Skeletal muscle satellite cell (primary cell): ENCODE measurements at regions not wholly inside any gene's neighbourhood (a gene's known extent, or its start where the extent isn't known, plus 50 kb on each side); places are given as distances from the start of the nearest gene placed in this dataset.

Experiments used
- H3K27me3 ChIP-seq: 2 replicates; pipeline ENCODE4 v1.7.0; 2013; ENCODE audit warnings: low read length; ENCODE audit not compliant: control insufficient read depth, insufficient read depth
- H3K36me3 ChIP-seq: 2 replicates; pipeline ENCODE4 v1.7.0; 2013; ENCODE audit warnings: mild to moderate bottlenecking, control low read depth, low read length; ENCODE audit not compliant: insufficient read depth
- H3K4me1 ChIP-seq: 2 replicates; pipeline ENCODE4 v1.7.0; 2013; ENCODE audit warnings: low read length; ENCODE audit not compliant: control insufficient read depth, insufficient read depth
- H3K4me2 ChIP-seq: 2 replicates; pipeline ENCODE4 v1.7.0; 2013; ENCODE audit warnings: mild to moderate bottlenecking, low read length
- H3K4me3 ChIP-seq: 2 replicates; pipeline ENCODE4 v1.7.0; 2013; ENCODE audit warnings: low read length
- H3K9ac ChIP-seq: 2 replicates; pipeline ENCODE4 v1.7.0; 2013; ENCODE audit warnings: mild to moderate bottlenecking, low read depth, low read length, moderate library complexity
- H3K9me3 ChIP-seq: replicated peaks from 2 replicates; pipeline ENCODE4 v1.7.0; 2013; ENCODE audit warnings: mild to moderate bottlenecking, control low read depth, low read length

DNA sequence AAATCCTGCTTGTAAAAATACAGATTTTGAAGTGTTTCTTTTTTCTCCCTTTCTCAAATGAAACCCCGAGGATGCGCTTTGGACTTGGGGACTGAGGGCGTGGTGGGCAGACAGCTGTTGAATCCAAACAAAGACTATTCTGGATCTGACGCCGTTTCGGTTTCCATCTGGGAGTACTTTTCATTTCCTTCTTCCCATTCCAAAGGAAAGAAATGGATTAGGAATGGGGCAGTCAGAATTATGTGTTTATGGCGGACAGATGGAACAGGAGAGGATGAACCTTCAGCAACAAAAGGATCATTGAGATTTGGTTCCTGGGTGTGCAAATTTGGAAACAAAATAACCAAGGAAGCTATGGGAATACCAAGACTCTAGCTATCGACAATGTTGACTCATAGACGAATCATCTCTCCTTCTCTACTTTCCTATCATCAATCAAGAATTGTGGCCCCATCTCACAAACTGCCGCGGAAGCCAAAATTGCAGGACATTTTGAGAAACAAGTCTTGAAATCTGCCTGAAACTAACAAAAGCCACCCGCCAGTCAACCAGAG, 300.6 kb downstream of the PARP8 start:
- peaks cover 24% of the 10 kb centered on the region for H3K4me1 ChIP-seq
- H3K27me3 ChIP-seq, result peaks cover 83% of the 10 kb centered on the region
- H3K9me3 ChIP-seq, result no peaks in the 10 kb centered on the region
- no peaks in the 10 kb centered on the region for H3K36me3 ChIP-seq
- H3K4me3 ChIP-seq, result no peak overlapping the region
- no peak overlapping the region for H3K4me2 ChIP-seq
- no peak overlapping the region for H3K9ac ChIP-seq

DNA sequence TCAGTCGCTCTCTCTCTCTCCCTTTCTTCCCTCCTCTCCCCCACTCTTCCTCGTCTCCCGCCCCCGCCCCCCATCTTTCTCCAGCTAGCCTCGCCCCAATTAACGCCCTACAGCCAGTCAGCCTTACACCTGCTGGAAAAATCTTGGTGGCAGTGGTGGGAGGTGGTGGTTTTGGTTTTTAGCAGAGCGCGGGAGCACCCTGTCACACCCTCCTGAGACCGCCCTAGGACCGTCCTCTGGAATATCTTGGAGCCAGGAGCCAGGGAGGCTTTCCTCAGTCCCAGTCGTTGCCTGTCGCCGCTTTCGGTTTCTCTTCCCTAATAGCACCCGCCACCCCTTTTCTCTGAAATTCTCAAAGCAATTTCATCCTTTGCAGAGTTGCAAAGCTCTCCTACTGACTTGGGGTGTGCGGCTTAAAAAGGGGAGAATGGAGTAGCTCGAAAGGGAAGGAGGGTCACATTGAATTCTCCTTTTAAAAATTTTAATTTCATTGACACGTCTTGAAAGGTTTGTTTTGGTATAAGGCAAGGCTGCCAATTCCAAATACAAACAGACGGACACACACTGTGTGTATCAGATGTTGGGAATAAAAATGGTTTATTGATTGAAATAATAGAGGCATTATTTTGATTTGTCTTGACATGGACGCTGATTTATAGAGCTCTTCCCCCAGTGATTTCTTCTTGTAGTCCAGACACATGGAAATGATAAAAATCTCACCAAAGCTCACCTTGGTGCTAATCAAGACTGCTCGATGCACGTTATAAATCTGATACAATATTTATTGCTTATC, 301.3 kb downstream of the PARP8 start:
- H3K4me2 ChIP-seq, result peak overlapping the region; percentile 60
- no peak overlapping the region for H3K9ac ChIP-seq
- peaks cover 24% of the 10 kb centered on the region for H3K4me1 ChIP-seq
- peaks cover 83% of the 10 kb centered on the region for H3K27me3 ChIP-seq
- H3K36me3 ChIP-seq, result no peaks in the 10 kb centered on the region
- H3K4me3 ChIP-seq, result peak overlapping the region; percentile 59
- H3K9me3 ChIP-seq, result no peaks in the 10 kb centered on the region

DNA sequence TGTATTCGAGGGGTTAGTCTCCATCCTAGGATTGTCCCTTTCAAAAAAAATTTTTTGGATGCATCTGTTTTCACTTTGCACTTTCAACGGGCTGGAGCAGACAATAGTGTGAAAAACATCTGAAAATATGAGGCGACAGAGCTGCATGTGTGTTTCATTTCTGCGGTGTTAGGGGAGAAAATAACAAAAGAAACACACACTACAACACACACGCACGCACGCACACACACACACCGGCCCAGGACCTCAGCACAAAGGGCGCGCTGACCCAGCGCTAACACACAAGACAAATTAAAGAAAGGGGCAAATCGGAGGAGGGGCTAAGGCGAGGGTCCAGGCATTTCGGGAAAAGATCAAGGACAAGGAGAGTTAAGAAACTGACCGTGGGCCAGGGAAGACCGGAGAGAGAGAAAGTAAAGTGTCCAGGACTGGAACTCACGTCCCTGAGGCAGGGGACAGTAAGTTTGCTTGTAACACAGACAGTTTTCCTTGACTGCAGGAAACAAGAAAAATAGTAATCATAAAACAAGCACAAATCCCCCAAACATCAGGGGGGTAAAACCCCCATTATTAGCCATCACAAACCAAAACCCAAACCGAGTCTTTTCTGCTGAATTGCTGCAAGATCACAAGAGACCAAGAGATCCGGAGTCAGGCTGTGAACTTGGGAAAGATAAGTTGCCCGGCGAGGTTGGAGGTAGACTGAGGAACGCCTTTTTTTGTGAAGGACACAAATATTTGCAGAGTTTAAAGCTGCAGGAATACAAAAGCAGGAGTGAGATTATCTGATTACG, 302.1 kb downstream of the PARP8 start:
- Histone ChIP-seq H3K4me1 (peaks cover 18% of the 10 kb centered on the region), H3K9me3 (no peaks in the 10 kb centered on the region), H3K27me3 (peaks cover 77% of the 10 kb centered on the region), H3K9ac (no peak overlapping the region), H3K4me3 (peak overlapping the region; percentile 47), H3K4me2 (peak overlapping the region; percentile 67), H3K36me3 (no peaks in the 10 kb centered on the region)

DNA sequence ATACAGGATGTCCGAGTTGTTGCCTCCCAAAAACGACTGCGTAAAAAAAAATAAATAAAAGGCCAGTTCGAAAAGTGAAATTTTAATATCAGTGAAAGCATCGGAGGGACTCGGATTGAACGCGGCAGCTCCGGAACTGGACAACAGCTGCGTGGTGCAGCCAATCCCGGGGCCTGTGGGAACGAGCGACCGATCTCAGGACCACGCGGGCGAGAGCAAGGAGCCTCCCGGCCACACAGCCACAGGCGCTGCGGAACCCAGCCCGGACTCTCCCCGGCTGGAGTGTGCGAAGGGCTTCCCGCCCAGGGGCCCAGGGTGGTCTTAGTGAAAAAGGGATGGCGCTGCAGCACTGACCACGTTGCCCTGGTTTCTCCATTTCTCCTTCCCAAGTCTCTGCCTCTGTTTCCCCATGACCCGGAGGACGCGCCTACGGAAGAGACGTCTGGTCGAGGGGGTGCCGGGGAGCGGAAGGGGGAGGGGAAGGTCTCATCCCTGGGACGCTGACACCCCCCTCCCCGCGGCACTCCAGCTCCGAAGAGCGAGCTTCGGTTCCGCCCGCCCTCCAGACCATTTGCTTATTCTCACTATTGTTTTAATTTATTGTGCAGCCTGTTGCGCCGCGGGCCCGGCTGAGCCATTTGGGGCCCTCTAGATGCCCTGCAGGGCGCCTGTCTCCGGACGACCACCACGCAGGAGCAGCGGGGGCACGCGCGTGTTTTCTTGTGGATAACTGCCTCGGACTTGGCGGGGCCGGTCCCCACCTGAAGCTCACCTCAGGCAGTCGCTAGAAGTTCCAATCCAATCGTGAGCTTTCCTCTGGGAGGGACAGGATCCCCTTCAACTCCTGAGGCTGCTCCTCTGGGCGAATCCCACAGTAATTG, 303.0 kb downstream of the PARP8 start:
- Histone ChIP-seq H3K4me1 (peaks cover 18% of the 10 kb centered on the region), H3K4me2 (peak overlapping the region; percentile 67), H3K9ac (no peak overlapping the region), H3K9me3 (no peaks in the 10 kb centered on the region), H3K27me3 (peaks cover 69% of the 10 kb centered on the region), H3K4me3 (peak overlapping the region; percentile 47), H3K36me3 (no peaks in the 10 kb centered on the region)

DNA sequence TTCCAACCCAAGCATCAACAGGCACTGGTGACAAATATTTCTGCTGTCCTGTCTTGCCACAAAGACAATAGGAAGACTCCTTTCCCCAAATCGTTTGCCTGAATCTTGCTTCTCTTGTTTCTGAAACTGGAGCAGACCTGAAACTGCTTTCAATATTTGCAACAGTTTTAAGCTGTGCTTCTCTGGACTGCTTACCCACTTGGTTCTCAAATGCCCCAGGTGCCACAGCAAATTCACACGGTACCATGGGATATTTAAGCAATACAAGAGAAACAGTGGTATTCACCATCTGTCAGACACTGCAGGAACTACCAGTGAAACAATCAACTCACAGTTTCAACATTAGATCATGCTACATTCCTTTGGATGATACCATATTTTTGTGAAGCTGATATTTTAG, 309.4 kb downstream of the PARP8 start:
- no peaks in the 10 kb centered on the region for H3K36me3 ChIP-seq
- no peak overlapping the region for H3K4me3 ChIP-seq
- H3K9me3 ChIP-seq, result no peaks in the 10 kb centered on the region
- H3K27me3 ChIP-seq, result peaks cover 6% of the 10 kb centered on the region
- H3K4me1 ChIP-seq, result no peaks in the 10 kb centered on the region
- no peak overlapping the region for H3K9ac ChIP-seq
- no peak overlapping the region for H3K4me2 ChIP-seq

DNA sequence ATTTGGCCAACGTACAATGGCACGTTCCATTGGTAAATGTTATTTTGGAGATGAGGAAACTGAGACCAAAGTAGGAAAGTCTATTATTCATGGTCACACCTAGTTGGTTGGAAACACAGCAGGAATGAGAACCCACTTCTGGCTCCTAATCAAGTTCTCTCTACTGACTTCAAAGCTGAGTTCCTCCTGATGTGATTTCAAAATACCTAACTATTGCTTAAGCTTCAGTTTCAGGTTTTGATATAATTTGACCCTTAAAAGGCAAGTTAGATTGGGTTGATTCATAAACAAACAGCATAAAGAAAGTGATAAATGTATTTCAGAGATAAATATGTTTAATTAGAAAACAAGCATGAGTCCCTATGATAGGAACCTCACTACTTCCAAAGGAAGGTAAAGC, 312.5 kb downstream of the PARP8 start:
- Histone ChIP-seq H3K4me3 (no peak overlapping the region), H3K9me3 (no peaks in the 10 kb centered on the region), H3K4me2 (no peak overlapping the region), H3K27me3 (no peaks in the 10 kb centered on the region), H3K9ac (no peak overlapping the region), H3K4me1 (no peaks in the 10 kb centered on the region), H3K36me3 (no peaks in the 10 kb centered on the region)

DNA sequence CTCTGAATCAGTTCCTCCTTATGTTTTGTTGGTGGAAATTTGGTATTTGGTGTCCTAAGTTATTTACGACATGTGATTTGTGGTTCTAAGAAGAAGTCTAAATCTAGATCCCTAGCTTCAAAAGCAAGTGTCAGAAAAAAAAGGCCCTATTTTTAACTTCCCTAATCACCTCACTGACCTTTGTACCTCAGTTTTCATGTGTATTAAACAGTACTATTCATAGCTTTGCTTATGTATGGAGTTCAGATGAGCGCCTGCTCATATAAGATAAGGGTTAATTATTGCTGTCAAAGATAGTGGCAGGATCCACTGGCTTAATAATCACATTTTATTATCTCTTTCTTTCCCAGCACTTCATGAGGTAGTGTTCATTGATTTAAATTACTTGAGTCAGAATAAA, 318.2 kb downstream of the PARP8 start:
- Histone ChIP-seq H3K4me3 (no peak overlapping the region), H3K4me2 (no peak overlapping the region), H3K9ac (no peak overlapping the region), H3K27me3 (no peaks in the 10 kb centered on the region), H3K9me3 (no peaks in the 10 kb centered on the region), H3K36me3 (no peaks in the 10 kb centered on the region), H3K4me1 (no peaks in the 10 kb centered on the region)

DNA sequence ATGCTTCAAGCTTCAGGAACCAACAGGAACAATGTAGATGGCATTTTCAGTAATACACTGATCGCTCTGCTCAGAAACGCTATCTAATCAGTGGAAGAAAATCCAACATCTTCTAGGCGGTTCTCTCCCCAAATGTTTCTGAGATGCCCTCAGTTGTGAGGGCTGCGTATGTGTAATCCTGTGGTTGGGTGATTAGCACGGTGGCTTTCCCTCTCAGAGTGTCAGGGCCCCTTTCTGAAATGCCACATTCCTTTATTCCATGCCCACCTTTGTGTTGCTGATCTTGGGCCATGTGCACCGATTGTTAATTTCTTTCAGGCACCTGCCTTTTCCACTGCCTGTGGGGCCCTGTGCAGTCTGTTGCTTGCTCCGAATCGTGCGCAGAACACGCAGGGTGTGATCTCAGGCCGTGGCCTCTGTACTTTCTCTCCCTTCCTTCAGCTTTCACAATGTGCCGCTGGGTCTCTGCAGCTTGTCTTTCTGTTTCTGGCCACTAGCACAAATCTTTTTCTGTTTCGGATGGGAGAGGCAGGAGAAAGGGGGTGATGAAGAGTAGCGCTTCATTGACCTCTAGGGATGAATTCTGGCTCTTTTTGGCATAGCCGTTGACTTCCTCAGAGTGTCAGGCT, 324.0 kb downstream of the PARP8 start:
- no peak overlapping the region for H3K9ac ChIP-seq
- no peaks in the 10 kb centered on the region for H3K27me3 ChIP-seq
- no peak overlapping the region for H3K4me2 ChIP-seq
- no peaks in the 10 kb centered on the region for H3K36me3 ChIP-seq
- no peaks in the 10 kb centered on the region for H3K9me3 ChIP-seq
- H3K4me3 ChIP-seq, result no peak overlapping the region
- H3K4me1 ChIP-seq, result no peaks in the 10 kb centered on the region

DNA sequence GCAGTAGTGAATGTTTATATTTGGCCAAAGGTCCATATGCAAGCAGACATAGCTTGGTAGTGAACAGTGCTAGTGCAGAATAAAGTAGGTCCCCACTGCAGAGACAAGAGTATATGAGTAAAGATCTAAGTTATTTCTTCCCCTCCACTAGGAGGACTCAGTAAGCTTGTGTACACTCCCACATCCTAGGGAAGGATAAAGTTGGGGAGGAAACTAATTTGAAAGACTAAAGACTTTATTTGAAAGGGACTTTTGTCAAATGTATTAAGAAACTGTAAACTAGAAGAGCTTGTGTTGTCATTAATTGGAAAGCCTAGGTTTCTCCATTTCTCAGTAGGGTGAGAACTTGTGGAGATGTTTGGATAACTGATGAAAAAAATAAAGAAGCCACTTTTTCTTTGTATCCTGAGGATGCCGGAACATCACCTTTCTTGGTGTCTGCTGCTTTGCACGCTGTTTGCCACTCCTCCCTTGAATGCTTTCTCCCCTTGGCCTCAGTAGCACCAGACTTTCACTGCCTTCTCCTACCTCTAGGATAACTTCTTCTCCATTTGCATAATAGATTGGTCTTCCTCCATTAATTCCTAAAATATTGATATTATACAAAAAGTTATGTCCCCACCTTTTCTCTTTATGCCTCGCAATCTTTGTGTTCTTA, 329.0 kb downstream of the PARP8 start:
- Histone ChIP-seq H3K36me3 (no peaks in the 10 kb centered on the region), H3K27me3 (no peaks in the 10 kb centered on the region), H3K9me3 (no peaks in the 10 kb centered on the region), H3K4me3 (no peak overlapping the region), H3K4me1 (no peaks in the 10 kb centered on the region), H3K9ac (no peak overlapping the region), H3K4me2 (no peak overlapping the region)

DNA sequence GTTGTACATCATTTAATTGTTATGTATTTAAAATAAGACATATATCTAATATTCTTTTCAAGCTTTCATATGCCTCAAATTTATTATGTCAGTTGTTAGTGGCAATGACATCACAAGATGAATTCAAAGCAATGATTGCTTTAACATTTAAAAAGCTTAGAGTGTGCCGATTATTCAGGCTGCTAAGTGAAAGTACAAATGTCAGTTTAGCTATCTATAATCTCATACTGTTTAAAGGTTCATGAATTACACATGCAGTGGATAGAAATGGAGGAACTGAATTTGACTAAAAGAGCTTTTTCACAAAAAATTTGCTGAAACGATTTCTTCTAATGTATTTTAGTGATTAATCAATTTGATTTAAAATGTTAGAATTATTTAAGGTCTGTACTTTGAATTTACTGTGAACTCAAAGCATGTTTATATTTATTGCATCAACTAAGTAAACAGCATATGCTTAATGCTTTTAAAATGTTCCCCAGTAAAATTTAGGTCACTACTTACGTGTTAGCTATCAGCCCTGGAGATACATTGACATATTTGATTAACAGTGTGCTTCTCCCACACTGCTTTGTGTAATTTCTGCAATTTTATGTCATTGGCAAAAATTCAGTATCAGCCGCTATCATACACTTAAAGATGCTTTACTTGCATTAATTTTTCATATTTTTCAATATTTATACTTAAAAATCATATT, 334.9 kb downstream of the PARP8 start:
- Histone ChIP-seq H3K4me1 (no peaks in the 10 kb centered on the region), H3K27me3 (no peaks in the 10 kb centered on the region), H3K9ac (no peak overlapping the region), H3K36me3 (no peaks in the 10 kb centered on the region), H3K4me2 (no peak overlapping the region), H3K9me3 (no peaks in the 10 kb centered on the region), H3K4me3 (no peak overlapping the region)
